RWPE2 (cell line): ENCODE measurements at regions not wholly inside any gene's neighbourhood (a gene's known extent, or its start where the extent isn't known, plus 50 kb on each side); places are given as distances from the start of the nearest gene placed in this dataset.

Experiments used
- ATAC-seq: fragments of 200-7000 bp; cut with Tn5 transposase; 3 replicates; pipeline ENCODE4 v1.9.1; 2021; ENCODE audit warnings: low read depth
- DNase-seq: peaks from one replicate; pipeline ENCODE4 v3.0.0-alpha.2; 2020; ENCODE audit warnings: low spot score
- H3K27ac ChIP-seq: fragments of 450-650 bp; 2 replicates; pipeline ENCODE4 v1.5.1; 2017; ENCODE audit warnings: mild to moderate bottlenecking; ENCODE audit not compliant: poor library complexity, severe bottlenecking
- H3K27me3 ChIP-seq: fragments of 250-450 bp; sonication (Bioruptor Pico); 2 replicates; pipeline ENCODE4 v1.5.1; 2021; ENCODE audit warnings: mild to moderate bottlenecking, moderate library complexity; ENCODE audit not compliant: insufficient read depth, poor library complexity, severe bottlenecking
- H3K36me3 ChIP-seq: fragments of 250-450 bp; sonication (Bioruptor Pico); 2 replicates; pipeline ENCODE4 v1.5.1; 2020; ENCODE audit warnings: low read depth, mild to moderate bottlenecking, moderate library complexity
- H3K4me1 ChIP-seq: fragments of 250-450 bp; sonication (Bioruptor Pico); 2 replicates; pipeline ENCODE4 v1.5.1; 2021; ENCODE audit warnings: mild to moderate bottlenecking, moderate library complexity; ENCODE audit not compliant: insufficient read depth, poor library complexity, severe bottlenecking
- H3K4me3 ChIP-seq: fragments of 250-450 bp; sonication (Bioruptor Pico); 2 replicates; pipeline ENCODE4 v1.5.1; 2021; ENCODE audit warnings: mild to moderate bottlenecking, moderate library complexity; ENCODE audit not compliant: severe bottlenecking
- H3K9me3 ChIP-seq: fragments of 250-450 bp; sonication (Bioruptor Pico); 2 replicates; pipeline ENCODE4 v1.5.1; 2021; ENCODE audit warnings: mild to moderate bottlenecking, moderate library complexity; ENCODE audit not compliant: severe bottlenecking
- CTCF ChIP-seq: fragments of 450-650 bp; IDR thresholded peaks from one replicate; pipeline ENCODE4 v1.5.1; 2017; ENCODE audit warnings: mild to moderate bottlenecking, moderate library complexity; ENCODE audit not compliant: poor library complexity, severe bottlenecking

GRCh38 chr11:80637571-80637970, 1196.7 kb upstream of the TENM4 start:
- Histone ChIP-seq H3K4me1 (peaks cover 6% of the 10 kb centered on the region), H3K4me3 (no peak overlapping the region), H3K27me3 (no peaks in the 10 kb centered on the region), H3K9me3 (no peaks in the 10 kb centered on the region), H3K27ac (no peak overlapping the region), H3K36me3 (no peaks in the 10 kb centered on the region)
- DNase-seq (no peak), ATAC-seq (no peak)
- TF ChIP-seq CTCF: no peak

GRCh38 chr11:80636999-80637398, 1196.2 kb upstream of the TENM4 start:
- no peak for ATAC-seq
- no peak for DNase-seq
- Histone ChIP-seq H3K9me3 (no peaks in the 10 kb centered on the region), H3K27me3 (no peaks in the 10 kb centered on the region), H3K4me1 (peaks cover 6% of the 10 kb centered on the region), H3K27ac (no peak overlapping the region), H3K4me3 (no peak overlapping the region), H3K36me3 (no peaks in the 10 kb centered on the region)
- TF ChIP-seq CTCF: no peak

- Histone ChIP-seq H3K27ac (no peak overlapping the region), H3K27me3 (no peaks in the 10 kb centered on the region), H3K9me3 (no peaks in the 10 kb centered on the region), H3K4me1 (peaks cover 6% of the 10 kb centered on the region), H3K36me3 (no peaks in the 10 kb centered on the region), H3K4me3 (no peak overlapping the region)
- DNase-seq: no peak
- ATAC-seq: no peak
- TF ChIP-seq CTCF: no peak
Measured at GRCh38 chr11:80635178-80635577, 1194.3 kb upstream of the TENM4 start.

- Histone ChIP-seq H3K9me3 (no peaks in the 10 kb centered on the region), H3K27me3 (no peaks in the 10 kb centered on the region), H3K4me3 (no peak overlapping the region), H3K27ac (no peak overlapping the region), H3K4me1 (no peaks in the 10 kb centered on the region), H3K36me3 (no peaks in the 10 kb centered on the region)
- no peak for TF ChIP-seq CTCF
- DNase-seq (no peak), ATAC-seq (no peak)
Measured at GRCh38 chr11:80632691-80633090, 1191.9 kb upstream of the TENM4 start.

- no peaks in the 10 kb centered on the region for H3K27me3 ChIP-seq
- H3K36me3 ChIP-seq: no peaks in the 10 kb centered on the region
- no peaks in the 10 kb centered on the region for H3K4me1 ChIP-seq
- H3K9me3 ChIP-seq: no peaks in the 10 kb centered on the region
- ATAC-seq: no peak
- no peak overlapping the region for H3K27ac ChIP-seq
- DNase-seq: no peak
- TF ChIP-seq CTCF: no peak
- H3K4me3 ChIP-seq: no peak overlapping the region
Measured at GRCh38 chr11:80632156-80632555, 1191.3 kb upstream of the TENM4 start.
